ENCODE measurements at regions not wholly inside any gene's neighbourhood (a gene's known extent, or its start where the extent isn't known, plus 50 kb on each side); places are given as distances from the start of the nearest gene placed in this dataset.

DNA sequence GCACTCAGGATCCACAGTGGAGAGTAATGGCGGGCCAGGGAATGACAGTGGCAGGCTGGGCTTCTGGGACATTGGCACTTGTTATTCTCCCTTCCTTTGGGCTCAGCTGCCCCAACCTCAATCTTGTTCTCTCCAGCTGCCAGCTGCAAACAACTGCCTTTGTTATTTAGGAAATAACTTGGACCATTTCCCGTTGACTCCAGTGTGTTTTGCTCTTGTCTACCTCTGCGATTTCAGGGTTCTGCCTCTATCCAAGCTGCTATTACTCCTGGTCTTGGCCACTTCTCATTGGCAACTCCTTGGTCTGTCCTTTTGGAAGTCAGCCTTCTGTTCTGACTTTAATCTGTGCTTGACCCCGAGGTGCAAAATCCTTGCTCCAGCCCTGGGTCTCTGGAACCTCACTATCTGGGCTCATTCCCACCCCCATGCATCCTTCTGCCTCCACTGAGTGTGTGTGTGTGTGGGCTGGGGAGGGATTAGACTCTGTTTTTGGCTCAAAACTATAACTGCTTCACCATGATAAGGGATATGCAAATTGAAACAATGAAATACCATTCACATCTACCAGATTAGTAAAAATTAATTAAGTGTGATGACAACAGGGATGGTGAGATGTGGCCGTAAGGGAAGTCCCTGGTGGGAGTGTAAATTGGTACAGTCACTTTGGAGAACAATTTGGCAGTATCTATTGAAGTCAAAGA, 134.1 kb upstream of the CXCR4 start:
- no peak overlapping the region for H3K27ac Mint-ChIP-seq
- peaks cover 5% of the 10 kb centered on the region for H3K27me3 Mint-ChIP-seq
- H3K9me3 Mint-ChIP-seq (ENCODE audit: low read depth): no peaks in the 10 kb centered on the region
- H3K4me1 Mint-ChIP-seq (ENCODE audit: low read depth): no peaks in the 10 kb centered on the region
- no peak for DNase-seq (ENCODE audit: low spot score, unreplicated experiment)
- no peaks in the 10 kb centered on the region for H3K36me3 Mint-ChIP-seq (ENCODE audit: insufficient read depth)
- TF ChIP-seq, protein P1, sequence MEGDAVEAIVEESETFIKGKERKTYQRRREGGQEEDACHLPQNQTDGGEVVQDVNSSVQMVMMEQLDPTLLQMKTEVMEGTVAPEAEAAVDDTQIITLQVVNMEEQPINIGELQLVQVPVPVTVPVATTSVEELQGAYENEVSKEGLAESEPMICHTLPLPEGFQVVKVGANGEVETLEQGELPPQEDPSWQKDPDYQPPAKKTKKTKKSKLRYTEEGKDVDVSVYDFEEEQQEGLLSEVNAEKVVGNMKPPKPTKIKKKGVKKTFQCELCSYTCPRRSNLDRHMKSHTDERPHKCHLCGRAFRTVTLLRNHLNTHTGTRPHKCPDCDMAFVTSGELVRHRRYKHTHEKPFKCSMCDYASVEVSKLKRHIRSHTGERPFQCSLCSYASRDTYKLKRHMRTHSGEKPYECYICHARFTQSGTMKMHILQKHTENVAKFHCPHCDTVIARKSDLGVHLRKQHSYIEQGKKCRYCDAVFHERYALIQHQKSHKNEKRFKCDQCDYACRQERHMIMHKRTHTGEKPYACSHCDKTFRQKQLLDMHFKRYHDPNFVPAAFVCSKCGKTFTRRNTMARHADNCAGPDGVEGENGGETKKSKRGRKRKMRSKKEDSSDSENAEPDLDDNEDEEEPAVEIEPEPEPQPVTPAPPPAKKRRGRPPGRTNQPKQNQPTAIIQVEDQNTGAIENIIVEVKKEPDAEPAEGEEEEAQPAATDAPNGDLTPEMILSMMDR (IDR thresholded peaks at IDR 0.05; ENCODE audit: unreplicated experiment): no peak
- H3K4me3 Mint-ChIP-seq (ENCODE audit: low read depth): no peak overlapping the region

DNA sequence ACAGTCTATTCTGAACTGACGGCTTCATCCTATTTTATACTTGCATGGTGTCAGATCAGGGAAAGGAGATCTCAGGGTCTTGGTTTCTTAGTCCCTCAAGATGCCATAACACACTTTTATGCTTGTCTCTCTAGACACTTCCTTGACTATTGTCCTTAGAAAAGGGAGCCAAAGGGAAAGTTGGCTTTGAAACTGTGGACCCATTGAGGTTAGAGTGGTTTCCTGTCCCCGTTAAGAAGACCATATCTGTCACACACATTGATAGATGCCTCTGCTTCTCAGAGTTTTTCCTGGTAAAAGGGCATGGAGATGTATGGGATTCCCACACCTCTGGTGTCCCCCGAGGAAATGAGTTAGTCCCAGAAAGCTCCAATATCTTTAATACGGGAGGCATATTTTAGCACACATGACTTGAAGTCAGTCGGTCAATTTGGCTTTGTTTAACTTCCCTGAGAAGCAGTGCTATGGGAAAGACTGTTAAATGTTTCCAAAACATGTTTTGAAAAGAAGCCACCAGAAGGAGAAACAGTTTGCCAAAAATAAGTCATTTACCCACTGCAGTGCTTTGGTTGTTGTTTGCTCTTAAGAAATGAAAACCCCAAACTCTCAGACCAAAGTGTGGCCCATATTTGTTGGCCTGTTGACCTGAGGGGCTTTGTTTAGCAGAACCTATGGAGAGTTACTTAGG, 133.4 kb upstream of the CXCR4 start:
- TF ChIP-seq, protein P1 (IDR thresholded peaks at IDR 0.05; ENCODE audit: unreplicated experiment): no peak

DNA sequence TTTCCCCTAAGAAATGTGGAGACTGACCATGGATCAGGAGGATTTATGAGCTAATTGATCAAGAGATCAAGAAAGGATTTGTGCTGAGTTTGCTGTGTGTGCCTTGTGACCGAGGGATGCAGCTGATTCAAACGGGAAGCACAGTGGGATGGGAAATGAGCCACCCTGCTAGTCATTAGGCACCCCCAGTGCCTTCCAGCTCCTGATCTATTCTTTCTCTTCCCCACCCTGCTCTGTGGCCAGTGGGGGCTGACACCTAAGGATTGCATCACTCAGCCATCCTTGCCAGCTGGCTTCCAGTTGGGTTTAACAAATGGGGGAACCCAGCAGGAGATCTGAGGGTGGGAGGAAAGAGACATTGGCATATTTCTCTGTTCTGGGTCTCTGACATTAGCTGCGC, 132.2 kb upstream of the CXCR4 start:
- Mint-ChIP-seq H3K36me3 (ENCODE audit: insufficient read depth) (no peaks in the 10 kb centered on the region), H3K9me3 (ENCODE audit: low read depth) (no peaks in the 10 kb centered on the region), H3K4me3 (ENCODE audit: low read depth) (no peak overlapping the region), H3K27ac (no peak overlapping the region), H3K27me3 (peaks cover 5% of the 10 kb centered on the region), H3K4me1 (ENCODE audit: low read depth) (peaks cover 1% of the 10 kb centered on the region)
- no peak for DNase-seq (ENCODE audit: low spot score, unreplicated experiment)
- TF ChIP-seq, protein P1 (IDR thresholded peaks at IDR 0.05; ENCODE audit: unreplicated experiment): no peak

More for the DNA sequence above, 133.4 kb upstream of the CXCR4 start:
- Mint-ChIP-seq H3K27me3 (peaks cover 5% of the 10 kb centered on the region), H3K9me3 (ENCODE audit: low read depth) (no peaks in the 10 kb centered on the region), H3K4me1 (ENCODE audit: low read depth) (no peaks in the 10 kb centered on the region), H3K36me3 (ENCODE audit: insufficient read depth) (no peaks in the 10 kb centered on the region), H3K4me3 (ENCODE audit: low read depth) (no peak overlapping the region), H3K27ac (no peak overlapping the region)
- no peak for DNase-seq (ENCODE audit: low spot score, unreplicated experiment)

DNA sequence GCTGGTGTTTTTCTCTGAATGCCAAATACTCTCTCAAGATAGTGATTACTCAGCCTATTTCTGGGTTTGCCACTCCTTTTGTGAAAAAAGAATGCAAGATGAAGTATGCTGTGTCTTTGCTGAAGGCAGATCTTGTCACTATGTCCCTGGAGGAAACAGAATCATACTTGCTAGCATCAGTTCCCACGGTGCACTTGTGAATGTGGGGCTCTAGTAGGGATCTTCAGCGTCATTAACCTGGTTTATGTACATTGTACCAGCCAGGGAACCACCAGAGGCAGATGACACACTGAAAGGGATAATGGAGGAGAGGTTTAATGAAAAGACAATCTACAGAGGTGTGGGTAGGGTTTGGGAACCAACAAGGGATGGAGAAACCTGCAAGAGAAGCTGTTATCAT, 131.0 kb upstream of the CXCR4 start:
- Mint-ChIP-seq H3K4me3 (ENCODE audit: low read depth) (no peak overlapping the region), H3K4me1 (ENCODE audit: low read depth) (peaks cover 1% of the 10 kb centered on the region), H3K36me3 (ENCODE audit: insufficient read depth) (no peaks in the 10 kb centered on the region), H3K27ac (no peak overlapping the region), H3K27me3 (peaks cover 5% of the 10 kb centered on the region), H3K9me3 (ENCODE audit: low read depth) (no peaks in the 10 kb centered on the region)
- no peak for DNase-seq (ENCODE audit: low spot score, unreplicated experiment)
- TF ChIP-seq, protein P1 (IDR thresholded peaks at IDR 0.05; ENCODE audit: unreplicated experiment): no peak

DNA sequence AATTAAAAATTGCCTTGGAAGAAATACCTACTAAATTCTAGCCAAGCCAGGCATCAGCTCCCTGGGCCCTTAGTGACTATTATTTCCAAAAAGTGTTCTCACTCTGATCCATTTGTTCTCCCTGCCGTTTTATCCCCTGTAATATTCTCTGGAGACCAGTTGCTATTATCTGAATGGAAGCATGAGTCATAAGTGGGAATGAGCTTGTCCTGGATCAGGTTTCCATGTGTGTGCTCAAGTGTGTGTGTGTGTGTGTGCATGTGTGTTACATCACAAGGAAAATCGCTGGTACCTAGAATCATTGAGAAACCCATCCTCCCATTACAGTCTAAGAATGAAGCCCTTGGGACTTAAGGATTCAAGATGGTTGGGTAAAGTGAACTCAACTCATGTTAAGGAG, 130.3 kb upstream of the CXCR4 start:
- no peaks in the 10 kb centered on the region for H3K36me3 Mint-ChIP-seq (ENCODE audit: insufficient read depth)
- DNase-seq (ENCODE audit: low spot score, unreplicated experiment): no peak
- no peaks in the 10 kb centered on the region for H3K9me3 Mint-ChIP-seq (ENCODE audit: low read depth)
- H3K4me3 Mint-ChIP-seq (ENCODE audit: low read depth): no peak overlapping the region
- H3K4me1 Mint-ChIP-seq (ENCODE audit: low read depth): peaks cover 1% of the 10 kb centered on the region
- TF ChIP-seq, protein P1 (IDR thresholded peaks at IDR 0.05; ENCODE audit: unreplicated experiment): no peak
- H3K27ac Mint-ChIP-seq: no peak overlapping the region
- H3K27me3 Mint-ChIP-seq: peaks cover 5% of the 10 kb centered on the region
